ENCODE measurements at regions not wholly inside any gene's neighbourhood (a gene's known extent, or its start where the extent isn't known, plus 50 kb on each side); places are given as distances from the start of the nearest gene placed in this dataset.
"Not testable (repeated sequence)": the region's sequence is repeated elsewhere in the genome, so short reads cannot be mapped to it uniquely, and the experiment has no call there.

- FAIRE-seq = no peak
Observed at GRCh38 chr19:13646758-13647157, 117.6 kb upstream of the MRI1 start.

DNA sequence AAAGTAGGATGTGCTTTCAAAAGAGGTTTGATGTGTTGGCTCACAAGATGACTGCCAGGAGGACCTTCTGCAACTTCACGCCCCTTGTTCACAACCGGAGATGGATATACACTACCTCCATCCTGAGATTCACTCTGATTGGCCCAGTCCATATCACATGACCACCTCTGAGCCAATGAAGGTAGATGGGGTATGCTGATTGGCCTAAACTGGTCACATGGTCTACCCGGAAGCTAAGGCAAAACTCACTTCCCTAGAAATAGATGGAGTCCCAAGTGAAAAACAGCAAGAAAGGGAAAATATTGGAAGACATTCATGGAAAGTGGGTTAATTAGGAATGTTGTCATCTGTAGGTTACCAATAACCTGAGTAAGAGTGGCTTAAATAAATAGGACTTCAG, 119.7 kb upstream of the MRI1 start:
- no peak for FAIRE-seq

DNA sequence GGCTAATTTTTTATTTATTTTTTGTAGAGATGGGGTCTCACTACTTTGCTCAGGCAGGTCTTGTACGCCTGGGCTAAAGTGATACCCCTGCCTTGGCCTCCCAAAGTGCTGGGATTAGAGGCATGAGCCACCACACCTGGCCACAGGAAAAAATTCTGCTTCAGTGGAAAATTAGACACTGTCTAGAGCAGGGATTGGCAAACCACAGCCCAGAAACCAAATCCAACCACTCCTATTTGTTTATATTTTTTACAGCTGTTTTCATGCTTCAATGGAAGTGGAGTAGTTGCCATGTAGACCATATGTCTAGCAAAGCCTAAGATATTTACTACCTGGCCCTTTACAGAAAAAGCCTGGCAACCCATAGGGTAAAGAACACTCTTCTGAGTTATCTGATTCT, 123.7 kb upstream of the MRI1 start:
- FAIRE-seq = no peak

GRCh38 chr19:13639342-13639929, 124.9 kb upstream of the MRI1 start:
- no peak for FAIRE-seq

DNA sequence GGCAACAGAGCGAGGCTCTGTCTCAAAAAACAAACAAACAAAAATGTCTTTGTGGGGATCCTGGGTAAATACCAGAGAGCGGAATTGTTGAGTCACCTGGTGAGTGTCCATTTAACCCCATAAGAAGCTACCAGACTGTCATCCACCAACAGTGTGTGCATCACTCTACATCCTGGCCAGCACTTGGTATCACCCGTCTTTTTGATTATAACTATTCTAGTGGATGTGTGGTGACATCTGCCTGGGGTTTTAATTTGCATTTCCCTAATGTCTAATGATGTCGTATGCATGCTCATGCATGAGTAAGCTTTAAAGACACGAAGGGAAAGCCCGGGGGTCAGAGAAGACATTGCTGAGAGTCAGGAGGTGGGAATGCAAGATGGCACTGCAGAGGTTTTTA, 126.7 kb upstream of the MRI1 start:
- FAIRE-seq = no peak

DNA sequence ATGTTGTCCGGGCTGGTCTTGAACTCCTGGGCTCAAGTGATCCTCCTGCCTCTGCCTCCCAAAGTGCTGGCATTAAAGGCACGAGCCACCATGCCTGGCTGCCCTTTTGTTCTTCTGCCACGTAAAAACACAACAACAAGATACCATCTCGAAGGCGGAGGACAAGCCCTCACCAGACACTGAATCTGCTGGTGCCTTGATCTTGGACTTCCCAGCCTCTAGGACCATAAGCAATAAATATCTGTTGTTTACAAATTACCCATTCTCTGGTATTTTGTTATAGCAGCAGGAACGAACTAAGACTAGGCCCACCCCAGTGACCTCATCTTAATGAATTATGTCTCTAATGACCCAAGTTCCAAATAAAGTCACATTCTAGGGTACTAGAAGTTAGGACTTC, 128.4 kb upstream of the CACNA1A start:
- FAIRE-seq = no peak

DNA sequence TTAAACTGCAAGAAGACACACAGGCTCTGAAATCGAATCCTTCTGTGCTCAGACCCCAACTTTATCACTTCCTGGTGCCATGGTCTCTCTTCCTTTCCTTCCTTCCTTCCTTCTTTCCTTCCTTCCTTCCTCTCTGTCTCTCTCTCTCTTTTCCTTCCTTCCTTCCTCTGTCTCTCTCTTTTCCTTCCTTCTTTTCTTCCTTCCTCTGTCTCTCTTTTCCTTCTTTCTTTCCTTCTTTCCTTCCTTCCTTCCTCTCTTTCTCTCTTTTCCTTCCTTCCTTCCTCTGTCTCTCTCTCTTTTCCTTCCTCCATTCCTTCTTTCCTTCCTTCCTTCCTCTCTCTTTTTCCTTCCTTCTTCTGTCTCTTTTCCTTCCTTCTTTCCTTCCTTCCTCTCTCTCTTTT, 127.2 kb upstream of the CACNA1A start:
- FAIRE-seq = no peak

DNA sequence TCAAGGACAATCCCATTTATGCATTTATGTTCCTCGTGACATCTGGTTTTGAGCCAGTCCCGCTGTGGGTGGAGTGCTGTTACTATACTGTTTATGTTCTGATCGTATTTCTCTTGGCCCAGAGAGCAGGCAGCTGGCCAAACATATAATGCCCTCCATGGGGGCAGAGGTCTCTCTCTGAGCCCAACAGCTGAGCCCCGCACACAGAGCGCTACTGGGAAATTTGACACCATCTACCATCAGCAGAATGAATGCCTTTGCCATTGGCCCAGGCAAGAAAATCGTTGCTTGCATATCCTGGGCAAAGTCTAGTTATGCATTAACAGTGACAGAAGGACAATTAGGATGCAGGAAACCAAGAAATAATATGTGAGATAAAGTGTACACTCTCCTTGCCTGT, 126.8 kb upstream of the CACNA1A start:
- FAIRE-seq = no peak

DNA sequence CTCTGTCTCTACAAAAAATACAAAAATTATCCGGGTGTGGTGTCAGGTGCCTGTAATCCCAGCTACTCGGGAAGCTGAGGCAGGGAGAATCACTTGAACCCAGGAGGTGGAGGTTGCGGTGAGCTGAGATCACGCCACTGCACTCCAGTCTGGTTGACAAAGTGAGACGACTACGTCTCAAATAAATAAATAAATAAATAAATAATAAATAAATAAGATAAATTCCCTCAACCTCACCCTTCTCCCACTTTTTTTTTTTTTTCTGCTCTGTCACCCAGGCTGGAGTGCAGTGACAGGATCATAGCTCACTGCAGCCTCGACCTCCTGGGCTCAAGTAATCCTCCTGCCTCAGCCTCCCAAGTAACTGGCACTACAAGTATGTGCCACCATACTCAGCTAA, 125.9 kb upstream of the CACNA1A start:
- not testable (repeated sequence) for FAIRE-seq

GRCh38 chr19:13629687-13630357, 123.5 kb upstream of the CACNA1A start:
- no peak for FAIRE-seq

- no peak for FAIRE-seq
Observed at GRCh38 chr19:13627531-13627930, 121.3 kb upstream of the CACNA1A start.

- FAIRE-seq = no peak
Observed at GRCh38 chr19:13623716-13624710, 117.7 kb upstream of the CACNA1A start.

DNA sequence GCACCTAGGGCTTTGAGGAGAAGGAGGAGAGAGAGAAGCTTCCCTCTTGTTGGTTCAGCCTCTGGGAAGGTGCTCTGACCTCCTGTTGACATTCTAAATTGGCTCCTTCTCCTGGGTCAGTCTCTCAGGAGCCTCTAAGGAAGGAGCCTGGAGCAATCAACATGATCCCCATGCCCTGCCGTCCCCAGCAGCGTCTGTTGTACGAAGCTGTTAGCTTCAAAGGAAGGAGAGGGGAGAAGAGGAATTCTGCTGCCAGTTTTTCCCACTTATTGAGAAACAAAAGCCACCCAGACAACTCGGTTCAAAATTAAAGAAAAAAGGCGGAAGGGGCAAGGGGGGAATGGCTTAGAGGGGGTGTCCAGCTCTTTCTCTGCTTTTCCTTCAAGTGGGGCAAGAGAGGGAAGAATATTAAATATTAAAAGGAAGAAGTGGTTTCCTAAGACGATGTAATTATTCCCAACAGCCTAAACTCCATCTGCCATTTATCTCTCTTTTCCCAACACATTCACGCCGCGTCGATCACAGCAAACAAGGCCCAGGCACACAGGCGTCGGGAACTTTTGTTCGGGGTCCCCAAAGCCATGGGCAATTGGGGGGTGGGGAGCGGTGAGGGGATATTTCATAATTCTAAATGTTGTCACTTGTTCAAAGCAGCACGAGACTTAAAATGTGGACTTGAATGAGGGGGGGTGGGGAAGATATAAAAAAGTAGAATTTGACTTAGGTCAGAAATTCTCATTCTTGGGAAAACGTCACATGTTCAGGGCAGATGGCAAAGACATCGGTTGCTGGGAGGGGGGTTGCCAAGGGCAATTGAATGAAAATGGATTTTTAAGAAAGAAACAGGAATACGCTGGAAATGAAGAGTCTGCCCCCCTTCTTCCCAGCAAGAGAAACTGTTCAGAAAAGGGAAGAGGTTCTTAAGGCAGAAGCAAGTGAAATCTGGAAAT, 116.8 kb upstream of the CACNA1A start:
- no peak for FAIRE-seq

DNA sequence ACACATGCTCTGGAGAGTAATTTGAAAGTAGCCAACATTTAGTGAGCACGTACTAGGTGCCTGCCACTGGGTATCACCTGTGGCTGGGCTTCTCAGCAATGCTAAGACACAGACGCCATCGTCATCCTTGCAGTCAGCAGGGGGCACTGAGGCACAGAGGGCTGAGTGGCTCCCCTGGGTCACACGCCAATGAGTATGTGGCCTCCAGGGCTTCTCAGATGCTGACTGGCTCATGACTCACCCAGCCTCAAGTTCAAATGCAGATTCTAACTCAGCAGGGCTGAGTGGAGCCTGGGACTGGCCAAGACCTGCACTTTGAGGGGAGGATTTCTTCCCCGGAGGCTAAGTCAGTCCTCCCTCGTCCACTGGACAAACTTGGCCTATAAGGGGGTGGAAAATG, 115.1 kb upstream of the CACNA1A start:
- no peak for FAIRE-seq

DNA sequence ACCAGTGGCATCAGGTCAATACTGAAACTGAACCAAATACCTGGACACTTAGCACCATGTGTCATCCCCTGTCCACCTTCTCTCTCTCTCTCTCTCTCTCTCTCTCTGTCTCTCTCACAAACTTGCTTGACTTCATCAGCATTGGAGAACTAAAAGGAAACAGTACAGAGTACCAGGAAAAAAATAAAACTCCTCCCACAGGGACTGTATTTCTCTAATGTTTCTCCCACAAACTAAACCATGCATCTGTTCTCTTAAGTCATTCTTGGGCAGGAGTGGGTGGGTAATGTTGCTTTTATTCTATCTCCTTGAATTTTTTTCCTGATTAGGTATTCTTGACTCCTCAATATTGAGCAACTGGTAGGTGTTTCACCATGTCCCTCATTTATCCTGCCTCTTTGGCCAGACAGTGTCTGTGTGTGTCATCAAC, 112.9 kb upstream of the CACNA1A start:
- no peak for FAIRE-seq

GRCh38 chr19:13615890-13616289, 109.6 kb upstream of the CACNA1A start:
- FAIRE-seq = no peak

GRCh38 chr19:13613447-13613846, 107.2 kb upstream of the CACNA1A start:
- no peak for FAIRE-seq

DNA sequence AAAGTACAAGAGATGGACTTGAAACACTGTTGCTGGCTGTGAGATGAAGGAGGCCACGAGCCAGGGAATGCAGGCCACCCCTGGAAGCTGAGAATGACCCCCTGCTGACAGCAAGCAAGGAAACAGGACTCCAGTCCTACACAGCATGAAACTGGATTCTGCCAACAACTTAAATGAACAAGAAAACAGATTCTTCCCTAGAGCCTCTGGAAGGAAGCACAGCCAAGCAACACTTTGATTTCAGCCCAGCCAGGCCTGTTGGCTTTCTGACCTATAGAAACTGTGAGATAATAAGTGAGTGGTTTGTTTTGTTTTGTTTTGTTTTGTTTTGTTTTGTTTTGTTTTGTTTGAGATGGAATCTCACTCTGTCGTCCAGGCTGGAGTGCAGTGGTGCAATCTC, 105.3 kb upstream of the CACNA1A start:
- no peak for FAIRE-seq

- FAIRE-seq = no peak
Observed at GRCh38 chr19:13610039-13610691, 103.9 kb upstream of the CACNA1A start.

DNA sequence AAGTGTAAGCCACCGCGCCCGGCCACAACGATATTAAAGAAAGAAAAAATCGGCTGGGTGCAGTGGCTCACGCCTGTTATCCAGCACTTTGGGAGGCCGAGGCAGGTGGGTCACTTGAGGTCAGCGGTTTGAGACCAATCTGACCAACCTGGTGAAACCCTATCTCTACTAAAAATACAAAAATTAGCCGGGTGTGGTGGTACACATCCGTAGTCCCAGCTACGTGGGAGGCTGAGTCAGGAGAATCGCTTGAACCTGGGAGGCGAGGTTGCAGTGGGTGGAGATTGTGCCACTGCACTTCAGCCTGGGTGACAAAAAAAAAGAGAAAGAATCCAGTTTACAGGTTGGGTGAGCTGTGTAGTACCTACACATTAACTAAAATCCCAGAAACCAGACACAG, 99.9 kb upstream of the CACNA1A start:
- no peak for FAIRE-seq

DNA sequence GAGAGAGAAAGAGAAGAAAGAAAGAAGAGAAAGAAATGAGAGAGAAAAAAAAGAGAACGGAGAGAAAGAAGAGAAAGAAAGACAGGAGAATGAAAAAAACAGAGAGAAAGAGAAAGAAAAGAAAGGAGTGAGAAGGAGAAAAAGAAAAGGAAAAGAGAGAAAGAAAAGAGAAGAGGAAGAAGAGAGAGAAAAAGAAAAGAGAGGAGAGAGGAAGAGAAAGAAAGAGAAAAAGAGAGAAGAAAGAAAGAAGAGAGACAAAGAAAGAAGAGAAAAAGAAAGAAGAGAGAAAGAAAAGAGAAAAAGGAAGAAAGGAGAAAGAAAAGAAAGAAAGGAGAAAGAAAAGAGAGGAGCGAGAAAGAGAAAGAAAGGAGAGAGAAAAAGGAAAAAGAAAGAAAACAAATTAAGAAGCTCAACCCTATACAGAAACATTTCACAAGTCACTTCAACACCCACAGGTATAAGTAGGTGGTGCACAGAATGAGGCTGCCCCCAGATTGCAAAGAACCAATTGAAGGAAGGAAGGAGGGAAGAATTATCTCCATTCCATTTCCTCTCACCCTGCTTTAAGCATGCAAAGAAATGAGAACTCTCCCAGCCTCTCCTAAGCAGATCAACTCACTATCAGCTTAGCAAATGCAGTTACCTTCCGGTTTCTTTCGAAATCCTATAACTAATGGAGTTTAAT, 98.8 kb upstream of the CACNA1A start:
- FAIRE-seq = no peak
